Spleen (tissue), 11 donors: ENCODE measurements at regions not wholly inside any gene's neighbourhood (a gene's known extent, or its start where the extent isn't known, plus 50 kb on each side); places are given as distances from the start of the nearest gene placed in this dataset.
"Not testable (repeated sequence)": the region's sequence is repeated elsewhere in the genome, so short reads cannot be mapped to it uniquely, and the experiment has no call there.

ENCODE experiments used
- DNase-seq: peaks from one replicate; pipeline ENCODE4 v3.0.0-alpha.2; 2020
- H3K27ac ChIP-seq, 8 donors: fragments of 200-600 bp; sonication (generic) in 7 of 8; 1 replicate in 4 of 8; 2 replicates in 4 of 8; pipeline versions ENCODE4 v1.5.0 to v1.8.0; 2016 to 2021; ENCODE audit warnings: inconsistent platforms in 4 of 8, mild to moderate bottlenecking in 4 of 8, moderate library complexity in 1 of 8
- H3K27me3 ChIP-seq, 7 donors: fragments of 200-600 bp; sonication (generic) in 6 of 7; replicated peaks in 1 of 7; 1 replicate in 4 of 7; 2 replicates in 3 of 7; pipeline versions ENCODE4 v1.5.0 to v1.8.0; 2016 to 2021; ENCODE audit warnings: inconsistent platforms in 3 of 7, mild to moderate bottlenecking in 1 of 7
- H3K36me3 ChIP-seq, 6 donors: fragments of 200-600 bp; sonication (generic) in 5 of 6; 1 replicate in 4 of 6; 2 replicates in 2 of 6; pipeline versions ENCODE4 v1.5.0 to v1.8.0; 2016 to 2021; ENCODE audit warnings: inconsistent platforms in 2 of 6
- H3K4me1 ChIP-seq, 6 donors: fragments of 200-600 bp; sonication (generic) in 5 of 6; 1 replicate in 3 of 6; 2 replicates in 3 of 6; pipeline versions ENCODE4 v1.5.0 to v1.8.0; 2016 to 2021; ENCODE audit warnings: inconsistent platforms in 3 of 6
- H3K4me3 ChIP-seq, 8 donors: fragments of 200-600 bp; sonication (generic) in 7 of 8; 1 replicate in 4 of 8; 2 replicates in 4 of 8; pipeline versions ENCODE4 v1.5.0 to v1.8.0; 2016 to 2021; ENCODE audit warnings: inconsistent platforms in 4 of 8, mild to moderate bottlenecking in 4 of 8, moderate library complexity in 2 of 8
- H3K9me3 ChIP-seq, 8 donors: fragments of 200-600 bp; sonication (generic) in 7 of 8; 1 replicate in 4 of 8; 2 replicates in 4 of 8; pipeline versions ENCODE4 v1.5.0 to v1.8.0; 2016 to 2021; ENCODE audit warnings: inconsistent platforms in 4 of 8
- POLR2A ChIP-seq, 3 donors: fragments of 450-650 bp; IDR thresholded peaks; one replicate each; pipeline ENCODE4 v1.5.1; 2017; ENCODE audit warnings: antibody characterized with exemption in 3 of 3, mild to moderate bottlenecking in 1 of 3
- POLR2AphosphoS5 ChIP-seq, 3 donors: sonication (generic); formaldehyde crosslinking; IDR thresholded peaks; one replicate each; pipeline ENCODE4 v1.5.1; 2017; ENCODE audit warnings: antibody characterized with exemption in 3 of 3
- WGBS, 5 donors: extraction: QIAGEN DNeasy Blood & Tissue Kit in 3 of 5; methylation state at CpG; one replicate each; pipeline versions ENCODE4 v1.1.5 to v1.1.7; 2013 to 2018; 5-methylcytosine and 5-hydroxymethylcytosine counted together
- intact Hi-C: fragments of 100-400 bp; cut with DNase I; formaldehyde crosslinking; loops from one replicate; pipeline ENCODE4 v1.15.0; 2023; ENCODE audit warnings: low total_unique reads
- TF ChIP-seq, protein P1 (sequence below), 11 experiments: fragments of 200-600 bp in 7 of 11; fragments of 450-650 bp in 4 of 11; sonication (generic) in 4 of 11; IDR thresholded peaks in 8 of 11; conservative IDR thresholded peaks in 3 of 11; 1 replicate in 7 of 11; 2 replicates in 4 of 11; pipeline versions ENCODE4 v1.4.0 to v1.8.0; 2016 to 2021; ENCODE audit warnings: antibody characterized with exemption in 11 of 11, inconsistent platforms in 4 of 11, mild to moderate bottlenecking in 1 of 11
- donor health status: healthy with polysubstance abuse.
- donor health status: DM: no; HTN: no; CAD: no; lungs with moderate emphysema.
- donor health status: DM: no; HTN: no; CAD: no.
- donor health status: Bipolar disorder and iron deficiency.
- donor health status: healthy.
- donor health status: DM: no; HTN: no; CAD: no.
- donor health status: DM: yes; HTN: yes; CAD: no.

DNA sequence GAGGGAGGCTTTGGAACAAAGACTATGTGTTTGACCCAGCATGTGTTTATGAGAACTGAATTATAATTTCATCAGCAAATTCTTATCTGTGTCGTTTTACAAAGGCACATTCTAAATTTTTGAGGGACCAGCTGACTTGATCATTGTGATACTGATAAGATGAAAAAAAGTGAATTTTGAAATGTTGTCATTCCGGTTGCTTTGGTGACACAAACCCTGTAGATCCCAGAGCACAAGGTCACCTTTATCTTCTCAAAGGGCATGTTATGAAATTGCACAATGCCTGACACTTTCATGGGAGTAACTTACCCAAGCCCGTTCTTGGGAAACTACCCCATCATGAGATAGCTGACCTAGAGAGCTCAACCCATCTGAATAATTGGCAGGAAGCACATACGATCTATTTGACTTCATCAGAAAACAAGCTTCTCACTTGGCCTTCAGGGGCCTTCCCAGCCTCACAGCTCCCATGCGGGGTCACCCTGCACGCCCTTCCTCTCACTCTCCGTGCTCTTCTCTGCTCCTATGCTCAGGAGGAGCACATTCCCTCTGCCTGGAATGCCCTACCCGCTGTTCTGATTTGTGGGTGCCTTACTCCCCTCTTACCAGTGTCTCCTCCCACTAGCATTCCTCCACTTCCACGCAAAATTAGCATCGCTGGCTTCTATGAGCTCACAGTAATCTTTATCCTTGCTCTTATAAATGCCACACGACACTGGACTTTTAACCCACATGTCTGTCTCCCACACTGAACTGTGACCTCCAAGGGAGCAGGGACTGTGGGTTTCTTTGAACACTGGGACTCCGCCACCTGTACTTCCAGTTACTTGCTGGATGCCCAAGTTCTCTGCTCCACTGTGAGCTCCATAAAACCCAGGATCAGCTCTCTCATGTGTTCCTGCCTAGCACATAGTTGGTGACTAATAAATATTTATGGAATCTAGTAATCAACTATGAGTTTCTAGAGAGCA is 555.8 kb upstream of the ID2 start:
- DNase-seq: no peak
- Histone ChIP-seq H3K27me3 (no peaks in the 10 kb centered on the region), H3K27ac (peak overlapping the region in 3 of 8 donors; percentile 15 to 17 (median 15)), H3K4me3 (no peak overlapping the region), H3K9me3 (no peaks in the 10 kb centered on the region), H3K4me1 (no peaks in the 10 kb centered on the region), H3K36me3 (no peaks in the 10 kb centered on the region)
- 68 to 79% (median 73%) methylated on average over 12 of the region's 12 CpGs for WGBS, 5 donors
- TF ChIP-seq, protein P1, sequence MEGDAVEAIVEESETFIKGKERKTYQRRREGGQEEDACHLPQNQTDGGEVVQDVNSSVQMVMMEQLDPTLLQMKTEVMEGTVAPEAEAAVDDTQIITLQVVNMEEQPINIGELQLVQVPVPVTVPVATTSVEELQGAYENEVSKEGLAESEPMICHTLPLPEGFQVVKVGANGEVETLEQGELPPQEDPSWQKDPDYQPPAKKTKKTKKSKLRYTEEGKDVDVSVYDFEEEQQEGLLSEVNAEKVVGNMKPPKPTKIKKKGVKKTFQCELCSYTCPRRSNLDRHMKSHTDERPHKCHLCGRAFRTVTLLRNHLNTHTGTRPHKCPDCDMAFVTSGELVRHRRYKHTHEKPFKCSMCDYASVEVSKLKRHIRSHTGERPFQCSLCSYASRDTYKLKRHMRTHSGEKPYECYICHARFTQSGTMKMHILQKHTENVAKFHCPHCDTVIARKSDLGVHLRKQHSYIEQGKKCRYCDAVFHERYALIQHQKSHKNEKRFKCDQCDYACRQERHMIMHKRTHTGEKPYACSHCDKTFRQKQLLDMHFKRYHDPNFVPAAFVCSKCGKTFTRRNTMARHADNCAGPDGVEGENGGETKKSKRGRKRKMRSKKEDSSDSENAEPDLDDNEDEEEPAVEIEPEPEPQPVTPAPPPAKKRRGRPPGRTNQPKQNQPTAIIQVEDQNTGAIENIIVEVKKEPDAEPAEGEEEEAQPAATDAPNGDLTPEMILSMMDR (IDR thresholded peaks at IDR 0.05 in 8 of 11, conservative IDR thresholded peaks at IDR 0.05 in 3 of 11): no peak
- TF ChIP-seq POLR2AphosphoS5 (IDR thresholded peaks at IDR 0.05): peak in 1 of 3 donors; percentile 16
- intact Hi-C loops: no loop called here

DNA sequence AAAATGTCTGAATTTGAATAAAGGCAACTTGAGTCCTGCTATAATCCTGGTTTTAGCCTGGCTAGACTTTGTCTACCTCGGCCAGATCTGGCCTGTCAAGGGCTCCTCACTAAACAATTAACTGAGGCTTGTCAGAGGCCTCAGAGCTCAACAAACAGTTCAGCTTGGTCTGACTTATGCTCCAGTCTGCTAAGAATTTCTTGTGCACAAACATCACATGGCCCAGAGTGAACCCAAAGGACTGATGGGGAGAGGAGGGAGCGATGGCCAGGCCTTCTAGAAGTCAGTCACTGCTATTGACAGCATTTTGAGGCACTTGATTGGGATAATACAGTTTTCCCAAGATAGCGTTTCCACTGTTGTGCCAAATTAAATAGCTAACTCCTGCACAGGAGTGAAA is 555.1 kb upstream of the ID2 start:
- H3K4me1 ChIP-seq: no peaks in the 10 kb centered on the region
- H3K9me3 ChIP-seq: no peaks in the 10 kb centered on the region
- intact Hi-C loops: no loop called here
- WGBS, 5 donors: 84 to 100% (median 95%) methylated on average over 3 of the region's 3 CpGs
- no peak overlapping the region for H3K27ac ChIP-seq
- no peaks in the 10 kb centered on the region for H3K27me3 ChIP-seq
- no peak overlapping the region for H3K4me3 ChIP-seq
- H3K36me3 ChIP-seq: no peaks in the 10 kb centered on the region
- TF ChIP-seq, protein P1 (IDR thresholded peaks at IDR 0.05 in 8 of 11, conservative IDR thresholded peaks at IDR 0.05 in 3 of 11): no peak
- no peak for TF ChIP-seq POLR2AphosphoS5 (IDR thresholded peaks at IDR 0.05)
- no peak for TF ChIP-seq POLR2A (IDR thresholded peaks at IDR 0.05)
- no peak for DNase-seq

DNA sequence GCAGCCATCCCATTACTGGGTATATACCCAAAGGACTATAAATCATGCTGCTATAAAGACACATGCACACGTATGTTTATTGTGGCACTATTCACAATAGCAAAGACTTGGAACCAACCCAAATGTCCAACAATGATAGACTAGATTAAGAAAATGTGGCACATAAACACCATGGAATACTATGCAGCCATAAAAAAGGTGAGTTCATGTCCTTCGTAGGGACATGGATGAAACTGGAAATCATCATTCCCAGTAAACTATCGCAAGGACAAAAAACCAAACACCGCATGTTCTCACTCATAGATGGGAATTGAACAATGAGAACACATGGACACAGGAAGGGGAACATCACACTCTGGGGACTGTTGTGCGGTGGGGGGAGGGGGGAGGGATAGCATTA is 550.4 kb upstream of the ID2 start:
- H3K27me3 ChIP-seq, intact Hi-C loops, H3K4me3 ChIP-seq, H3K9me3 ChIP-seq, H3K36me3 ChIP-seq, H3K27ac ChIP-seq, DNase-seq: not testable (repeated sequence)
- WGBS, 5 donors: 92 to 96% (median 95%) methylated on average over 3 to 5 of the region's 5 CpGs
- peaks cover 0 to 17% (median 7%) of the 10 kb centered on the region in 6 donors for H3K4me1 ChIP-seq

DNA sequence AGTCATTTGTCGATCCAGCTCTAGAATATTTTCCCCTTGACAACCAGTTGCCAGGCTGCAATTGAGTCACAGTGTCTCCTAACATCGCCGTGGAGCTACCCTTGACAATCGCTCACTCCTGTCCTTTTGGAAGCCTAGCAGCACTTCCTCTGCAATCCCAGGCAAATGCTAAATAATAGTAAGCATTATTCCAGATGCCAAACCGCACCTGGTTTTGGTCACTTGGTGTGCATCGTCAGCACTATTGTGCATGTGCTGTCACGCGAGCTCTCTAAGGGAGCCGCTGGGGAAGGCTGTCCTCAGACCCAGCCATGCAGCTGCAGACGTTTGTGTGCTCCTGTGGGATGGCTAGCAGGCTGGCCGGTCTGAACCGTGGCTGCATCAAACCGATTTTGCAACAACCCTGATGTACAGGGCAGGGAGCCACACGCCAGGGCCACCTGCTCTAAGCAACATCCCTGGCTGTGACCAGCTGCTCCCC is 549.5 kb upstream of the ID2 start:
- WGBS, 5 donors: 79 to 91% (median 87%) methylated on average over 13 to 14 of the region's 14 CpGs
- Histone ChIP-seq H3K36me3 (no peaks in the 10 kb centered on the region), H3K27me3 (no peaks in the 10 kb centered on the region), H3K27ac (no peak overlapping the region), H3K9me3 (no peaks in the 10 kb centered on the region), H3K4me1 (peaks cover 0 to 17% (median 7%) of the 10 kb centered on the region in 6 donors), H3K4me3 (no peak overlapping the region)
- no peak for TF ChIP-seq POLR2AphosphoS5 (IDR thresholded peaks at IDR 0.05)
- TF ChIP-seq, protein P1 (IDR thresholded peaks at IDR 0.05 in 8 of 11, conservative IDR thresholded peaks at IDR 0.05 in 3 of 11): no peak
- TF ChIP-seq POLR2A (IDR thresholded peaks at IDR 0.05): no peak
- intact Hi-C loops: no loop called here
- no peak for DNase-seq
